ENCODE measurements at regions not wholly inside any gene's neighbourhood (a gene's known extent, or its start where the extent isn't known, plus 50 kb on each side); places are given as distances from the start of the nearest gene placed in this dataset.

DNA sequence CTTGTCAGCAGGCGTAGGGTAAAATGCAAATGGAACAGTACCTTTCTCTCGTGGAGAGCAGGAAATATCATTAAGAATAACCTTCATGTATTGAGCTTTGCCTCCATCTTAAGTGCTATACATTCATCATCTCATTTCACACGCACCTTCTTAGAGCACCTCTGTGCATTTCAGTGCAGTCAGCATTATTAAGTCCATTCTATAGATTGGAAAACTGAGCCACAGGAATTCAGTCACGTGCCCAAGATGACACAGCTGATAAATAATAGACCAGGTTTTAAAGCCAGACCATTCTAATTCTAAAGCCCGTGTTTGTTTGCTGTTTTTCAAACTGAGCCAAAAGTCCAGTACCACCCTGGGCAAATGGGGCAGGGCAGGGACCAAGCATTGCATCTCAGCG, 109.2 kb upstream of the WWC1 start:
- Histone ChIP-seq H3K9me3 (no peaks in the 10 kb centered on the region), H3K27ac (no peak overlapping the region), H3K4me3 (no peak overlapping the region), H3K36me3 (no peaks in the 10 kb centered on the region), H3K27me3 (no peaks in the 10 kb centered on the region), H3K4me1 (no peaks in the 10 kb centered on the region)
- DNase-seq (no peak), FAIRE-seq (no peak), ATAC-seq (no peak)
- intact Hi-C loops (cut with DNase I) = no loop called here
- WGBS, 2 donors = 71 to 75% methylated on average over 6 of the region's 6 CpGs
- TF ChIP-seq, protein P1, sequence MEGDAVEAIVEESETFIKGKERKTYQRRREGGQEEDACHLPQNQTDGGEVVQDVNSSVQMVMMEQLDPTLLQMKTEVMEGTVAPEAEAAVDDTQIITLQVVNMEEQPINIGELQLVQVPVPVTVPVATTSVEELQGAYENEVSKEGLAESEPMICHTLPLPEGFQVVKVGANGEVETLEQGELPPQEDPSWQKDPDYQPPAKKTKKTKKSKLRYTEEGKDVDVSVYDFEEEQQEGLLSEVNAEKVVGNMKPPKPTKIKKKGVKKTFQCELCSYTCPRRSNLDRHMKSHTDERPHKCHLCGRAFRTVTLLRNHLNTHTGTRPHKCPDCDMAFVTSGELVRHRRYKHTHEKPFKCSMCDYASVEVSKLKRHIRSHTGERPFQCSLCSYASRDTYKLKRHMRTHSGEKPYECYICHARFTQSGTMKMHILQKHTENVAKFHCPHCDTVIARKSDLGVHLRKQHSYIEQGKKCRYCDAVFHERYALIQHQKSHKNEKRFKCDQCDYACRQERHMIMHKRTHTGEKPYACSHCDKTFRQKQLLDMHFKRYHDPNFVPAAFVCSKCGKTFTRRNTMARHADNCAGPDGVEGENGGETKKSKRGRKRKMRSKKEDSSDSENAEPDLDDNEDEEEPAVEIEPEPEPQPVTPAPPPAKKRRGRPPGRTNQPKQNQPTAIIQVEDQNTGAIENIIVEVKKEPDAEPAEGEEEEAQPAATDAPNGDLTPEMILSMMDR (IDR thresholded peaks at IDR 0.05) = no peak

DNA sequence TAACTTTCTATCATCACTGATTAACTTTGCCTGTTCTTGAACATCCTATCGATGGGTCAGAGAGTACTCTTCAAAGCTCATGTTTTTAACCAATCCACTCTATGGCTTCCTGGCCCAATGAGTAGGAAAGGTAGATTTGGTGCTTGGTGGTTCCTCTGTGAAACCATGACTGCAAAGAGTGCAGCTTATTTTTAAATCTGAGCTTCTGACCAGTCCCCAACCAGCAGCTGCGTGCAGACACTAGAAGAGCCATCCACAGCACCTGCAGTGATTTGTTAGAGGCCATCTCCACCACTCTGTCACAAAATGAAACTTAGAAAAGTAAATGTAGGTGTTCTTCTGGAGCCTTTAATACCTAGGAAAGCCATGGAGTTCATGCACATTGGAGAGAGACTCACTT, 107.3 kb upstream of the WWC1 start:
- H3K27ac ChIP-seq = no peak overlapping the region
- intact Hi-C loops (cut with DNase I) = no loop called here
- H3K4me3 ChIP-seq = no peak overlapping the region
- TF ChIP-seq, protein P1 (IDR thresholded peaks at IDR 0.05) = no peak
- no peak for DNase-seq
- no peak for ATAC-seq
- no peaks in the 10 kb centered on the region for H3K27me3 ChIP-seq
- H3K4me1 ChIP-seq = no peaks in the 10 kb centered on the region
- 90 to 94% methylated on average over 2 of the region's 2 CpGs for WGBS, 2 donors
- FAIRE-seq = no peak
- no peaks in the 10 kb centered on the region for H3K36me3 ChIP-seq
- H3K9me3 ChIP-seq = no peaks in the 10 kb centered on the region

DNA sequence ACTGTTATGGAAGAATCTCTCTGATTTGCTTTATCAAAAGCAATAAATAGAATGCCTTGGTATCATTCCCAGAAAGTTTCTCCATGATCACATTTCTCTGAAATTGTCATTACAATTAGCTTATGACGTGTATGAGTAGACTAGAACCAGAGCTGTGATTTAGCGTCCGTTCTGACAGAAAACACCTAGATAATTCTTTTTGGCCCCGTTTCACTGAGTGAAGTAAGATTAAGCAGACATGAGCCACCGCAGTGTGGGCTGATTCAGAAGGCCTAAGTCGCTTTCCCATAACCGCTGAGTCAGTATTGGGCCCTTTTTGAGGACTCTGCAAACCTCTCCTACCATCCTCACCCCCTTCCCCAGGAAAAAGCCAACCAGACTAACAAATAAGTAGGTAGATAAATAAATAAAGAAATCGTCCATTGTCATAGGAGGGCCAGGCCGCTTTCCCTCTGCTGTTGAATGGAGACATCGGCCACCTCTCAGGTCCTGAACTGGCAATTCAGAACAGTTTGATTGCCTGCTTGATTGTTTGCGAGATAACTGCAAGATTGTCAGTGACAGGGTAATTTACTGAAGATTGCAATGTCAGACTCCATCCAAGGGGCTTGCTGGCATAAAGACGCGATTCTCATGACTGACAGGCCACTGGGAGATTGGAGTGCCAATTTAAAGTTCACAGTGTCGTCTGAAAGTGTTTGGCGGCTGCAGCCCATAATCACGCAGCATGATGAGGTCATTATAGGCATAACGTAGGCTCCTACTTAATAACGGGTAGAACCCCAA, 105.0 kb upstream of the WWC1 start:
- no peak overlapping the region for H3K27ac ChIP-seq
- no peaks in the 10 kb centered on the region for H3K4me1 ChIP-seq
- intact Hi-C loops (cut with DNase I) = no loop called here
- H3K36me3 ChIP-seq = no peaks in the 10 kb centered on the region
- no peak for ATAC-seq
- H3K9me3 ChIP-seq = no peaks in the 10 kb centered on the region
- no peak for FAIRE-seq
- no peak for DNase-seq
- TF ChIP-seq, protein P1 (IDR thresholded peaks at IDR 0.05) = no peak
- no peaks in the 10 kb centered on the region for H3K27me3 ChIP-seq
- H3K4me3 ChIP-seq = no peak overlapping the region
- WGBS, 2 donors = 79 to 81% methylated on average over 18 of the region's 18 CpGs

DNA sequence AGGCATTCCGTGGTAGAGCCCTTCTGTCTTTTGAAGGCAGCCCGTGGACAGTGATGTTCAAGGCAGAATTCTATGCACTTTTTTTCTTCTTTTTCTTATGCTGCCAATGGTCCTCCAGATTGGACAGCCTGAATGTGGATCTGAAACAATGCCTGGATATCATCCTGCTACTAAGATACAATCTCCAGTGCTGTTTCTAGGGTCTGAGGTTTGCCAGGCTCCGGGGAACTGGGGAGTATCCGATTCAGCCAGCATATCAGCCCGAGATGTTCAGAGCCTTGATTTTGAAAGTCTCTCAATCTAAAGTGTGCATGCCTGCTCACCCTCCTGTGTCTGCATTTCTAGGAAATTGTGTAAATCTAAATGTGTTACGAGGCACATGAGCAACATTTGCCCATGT, 103.8 kb upstream of the WWC1 start:
- Histone ChIP-seq H3K36me3 (no peaks in the 10 kb centered on the region), H3K9me3 (no peaks in the 10 kb centered on the region), H3K4me1 (no peaks in the 10 kb centered on the region), H3K27ac (no peak overlapping the region), H3K4me3 (no peak overlapping the region), H3K27me3 (no peaks in the 10 kb centered on the region)
- TF ChIP-seq, protein P1 (IDR thresholded peaks at IDR 0.05) = no peak
- no peak for DNase-seq
- 81 to 88% methylated on average over 6 of the region's 6 CpGs for WGBS, 2 donors
- ATAC-seq = no peak
- intact Hi-C loops (cut with DNase I) = no loop called here
- no peak for FAIRE-seq

DNA sequence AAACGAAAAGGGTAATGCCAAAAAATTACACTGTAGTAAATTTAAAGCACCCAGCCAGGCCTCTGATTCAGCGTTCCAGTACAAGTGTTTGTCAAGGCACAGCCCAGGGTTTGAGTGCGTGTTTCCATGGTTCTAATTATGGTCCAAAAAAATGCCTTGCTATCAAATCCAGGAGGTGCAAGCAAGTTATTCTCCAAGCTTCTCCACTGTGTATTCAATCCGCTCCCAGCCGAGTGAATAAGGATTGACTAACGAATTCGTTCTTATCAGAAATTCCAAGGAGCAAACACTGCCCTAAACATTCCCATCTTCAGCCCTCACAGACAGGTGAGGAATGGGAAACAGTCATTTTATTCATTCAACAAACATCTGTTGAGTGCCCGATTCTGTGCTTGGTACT, 103.3 kb upstream of the WWC1 start:
- no peak for DNase-seq
- no peak overlapping the region for H3K4me3 ChIP-seq
- 84 to 85% methylated on average over 8 of the region's 8 CpGs for WGBS, 2 donors
- H3K27ac ChIP-seq = no peak overlapping the region
- ATAC-seq = no peak
- FAIRE-seq = no peak
- TF ChIP-seq, protein P1 (IDR thresholded peaks at IDR 0.05) = no peak
- no peaks in the 10 kb centered on the region for H3K36me3 ChIP-seq
- intact Hi-C loops (cut with DNase I) = no loop called here
- no peaks in the 10 kb centered on the region for H3K27me3 ChIP-seq
- no peaks in the 10 kb centered on the region for H3K4me1 ChIP-seq
- H3K9me3 ChIP-seq = no peaks in the 10 kb centered on the region

Data from pancreas (tissue), 10 donors.